Thyroid gland (tissue), 4 donors: ENCODE measurements at regions not wholly inside any gene's neighbourhood (a gene's known extent, or its start where the extent isn't known, plus 50 kb on each side); places are given as distances from the start of the nearest gene placed in this dataset.

Experiments
- DNase-seq, 2 donors: peaks; one replicate each; pipeline ENCODE4 v3.0.0-alpha.2; 2019
- H3K27ac ChIP-seq, 3 donors: fragments of 200-600 bp; sonication (generic); 1 replicate in 2 of 3; 2 replicates in 1 of 3; pipeline ENCODE4 v1.5.1; 2016 to 2019; ENCODE audit warnings: mild to moderate bottlenecking in 1 of 3, moderate library complexity in 1 of 3
- H3K27me3 ChIP-seq: fragments of 200-600 bp; sonication (generic); one replicate; pipeline ENCODE4 v1.5.1; 2019
- H3K36me3 ChIP-seq, 2 donors: fragments of 200-600 bp; sonication (generic); one replicate each; pipeline ENCODE4 v1.5.1; 2016 to 2019
- H3K4me1 ChIP-seq, 2 donors: fragments of 200-600 bp; sonication (generic); one replicate each; pipeline ENCODE4 v1.5.1; 2017 to 2019
- H3K4me3 ChIP-seq, 3 donors: fragments of 200-600 bp; sonication (generic); replicated peaks in 1 of 3; 1 replicate in 2 of 3; 2 replicates in 1 of 3; pipeline ENCODE4 v1.5.1; 2016; ENCODE audit warnings: mild to moderate bottlenecking in 1 of 3
- H3K9me3 ChIP-seq: fragments of 200-600 bp; sonication (generic); one replicate; pipeline ENCODE4 v1.5.1; 2017
- POLR2A ChIP-seq, 2 donors: fragments of 450-650 bp; IDR thresholded peaks; one replicate each; pipeline ENCODE4 v1.6.1; 2017; ENCODE audit warnings: antibody characterized with exemption in 2 of 2, mild to moderate bottlenecking in 2 of 2, moderate library complexity in 1 of 2
- WGBS, 2 donors: methylation state at CpG; one replicate each; pipeline ENCODE4 v1.1.5; 2017; 5-methylcytosine and 5-hydroxymethylcytosine counted together
- intact Hi-C: fragments of 100-400 bp; cut with DNase I; formaldehyde crosslinking; loops from one replicate; pipeline ENCODE4 v1.15.1; 2023
- TF ChIP-seq, protein P1 (sequence below), 6 experiments: fragments of 200-600 bp in 3 of 6; fragments of 450-650 bp in 3 of 6; sonication (generic) in 3 of 6; IDR thresholded peaks; one replicate each; pipeline ENCODE4 v1.5.1; 2016 to 2019; ENCODE audit warnings: antibody characterized with exemption in 6 of 6, mild to moderate bottlenecking in 2 of 6, inconsistent platforms in 1 of 6, moderate library complexity in 1 of 6

DNA sequence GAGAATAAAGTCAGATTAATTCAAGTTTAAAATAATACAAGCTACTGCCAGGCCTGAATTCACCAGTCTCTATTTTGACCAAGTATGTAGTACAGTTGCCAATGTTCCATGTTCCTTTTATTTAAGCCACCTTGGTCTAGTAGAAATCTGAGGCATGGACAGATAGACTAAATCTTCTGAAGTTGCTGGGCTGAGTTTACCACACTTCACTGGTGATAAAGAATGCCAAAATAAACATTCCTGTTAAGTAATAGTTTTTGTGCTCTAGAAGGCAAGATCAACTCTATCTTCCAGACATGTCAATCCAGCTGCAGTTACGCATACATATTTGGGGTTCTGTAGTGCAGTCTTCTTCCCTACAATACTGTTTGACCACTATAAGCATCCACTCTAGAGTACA, 83.9 kb upstream of the C11orf87 start:
- no peak for DNase-seq
- Histone ChIP-seq H3K9me3 (no peaks in the 10 kb centered on the region), H3K4me3 (no peak overlapping the region), H3K4me1 (no peaks in the 10 kb centered on the region), H3K27ac (no peak overlapping the region), H3K36me3 (no peaks in the 10 kb centered on the region), H3K27me3 (no peaks in the 10 kb centered on the region)
- intact Hi-C loops = no loop called here
- TF ChIP-seq, protein P1, sequence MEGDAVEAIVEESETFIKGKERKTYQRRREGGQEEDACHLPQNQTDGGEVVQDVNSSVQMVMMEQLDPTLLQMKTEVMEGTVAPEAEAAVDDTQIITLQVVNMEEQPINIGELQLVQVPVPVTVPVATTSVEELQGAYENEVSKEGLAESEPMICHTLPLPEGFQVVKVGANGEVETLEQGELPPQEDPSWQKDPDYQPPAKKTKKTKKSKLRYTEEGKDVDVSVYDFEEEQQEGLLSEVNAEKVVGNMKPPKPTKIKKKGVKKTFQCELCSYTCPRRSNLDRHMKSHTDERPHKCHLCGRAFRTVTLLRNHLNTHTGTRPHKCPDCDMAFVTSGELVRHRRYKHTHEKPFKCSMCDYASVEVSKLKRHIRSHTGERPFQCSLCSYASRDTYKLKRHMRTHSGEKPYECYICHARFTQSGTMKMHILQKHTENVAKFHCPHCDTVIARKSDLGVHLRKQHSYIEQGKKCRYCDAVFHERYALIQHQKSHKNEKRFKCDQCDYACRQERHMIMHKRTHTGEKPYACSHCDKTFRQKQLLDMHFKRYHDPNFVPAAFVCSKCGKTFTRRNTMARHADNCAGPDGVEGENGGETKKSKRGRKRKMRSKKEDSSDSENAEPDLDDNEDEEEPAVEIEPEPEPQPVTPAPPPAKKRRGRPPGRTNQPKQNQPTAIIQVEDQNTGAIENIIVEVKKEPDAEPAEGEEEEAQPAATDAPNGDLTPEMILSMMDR (IDR thresholded peaks at IDR 0.05) = no peak
- no peak for TF ChIP-seq POLR2A (IDR thresholded peaks at IDR 0.05)
- 69 to 71% methylated on average over 1 of the region's 1 CpG for WGBS, 2 donors

DNA sequence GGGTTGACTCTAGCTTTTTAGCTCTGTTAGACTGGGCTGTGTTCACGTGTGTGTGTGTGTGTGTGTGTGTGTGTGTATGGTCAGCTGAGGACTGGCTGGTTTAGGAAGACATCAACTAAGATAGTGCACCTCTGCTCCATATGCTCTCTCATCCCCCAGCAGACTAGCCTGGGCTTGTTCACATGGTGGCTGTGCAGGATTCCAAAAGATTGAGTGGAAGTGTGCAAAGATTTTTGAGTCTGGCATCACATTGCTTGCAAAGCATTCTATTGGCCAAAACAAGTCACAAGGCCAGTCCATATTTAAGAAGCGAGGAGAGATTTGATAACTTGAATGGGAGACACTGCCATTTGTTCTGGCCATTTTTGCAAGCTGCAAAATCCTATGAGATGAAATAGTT, 79.7 kb upstream of the C11orf87 start:
- no peak overlapping the region for H3K4me3 ChIP-seq
- no peak for TF ChIP-seq POLR2A (IDR thresholded peaks at IDR 0.05)
- TF ChIP-seq, protein P1 (IDR thresholded peaks at IDR 0.05) = no peak
- H3K27ac ChIP-seq = no peak overlapping the region
- no peaks in the 10 kb centered on the region for H3K4me1 ChIP-seq
- 75 to 86% methylated on average over 2 of the region's 2 CpGs for WGBS, 2 donors
- H3K9me3 ChIP-seq = no peaks in the 10 kb centered on the region
- intact Hi-C loops = no loop called here
- DNase-seq = no peak
- no peaks in the 10 kb centered on the region for H3K27me3 ChIP-seq
- no peaks in the 10 kb centered on the region for H3K36me3 ChIP-seq

DNA sequence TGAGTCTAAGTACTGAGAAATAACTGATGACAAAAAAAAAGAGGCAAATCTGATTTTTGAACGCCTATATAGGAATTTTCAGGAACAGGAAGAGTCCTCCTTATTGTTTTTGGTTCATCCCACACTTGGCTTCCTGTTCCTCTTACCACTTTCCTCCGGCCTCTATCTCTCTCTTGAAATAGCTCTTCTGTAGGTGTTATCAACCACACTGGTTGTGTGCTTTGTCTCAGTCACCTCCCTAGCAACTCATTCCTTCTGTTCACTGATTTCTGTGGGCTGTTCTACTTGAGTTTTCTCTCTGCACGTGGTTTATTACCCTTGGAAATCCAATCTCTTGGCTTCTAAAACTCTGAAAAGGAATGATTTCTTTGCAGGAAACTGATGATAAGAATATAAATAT, 78.7 kb upstream of the C11orf87 start:
- intact Hi-C loops = no loop called here
- Histone ChIP-seq H3K27ac (no peak overlapping the region), H3K9me3 (no peaks in the 10 kb centered on the region), H3K4me1 (no peaks in the 10 kb centered on the region), H3K27me3 (no peaks in the 10 kb centered on the region), H3K36me3 (no peaks in the 10 kb centered on the region), H3K4me3 (no peak overlapping the region)
- DNase-seq = no peak
- WGBS, 2 donors = 54 to 59% methylated on average over 3 of the region's 3 CpGs
- TF ChIP-seq, protein P1 (IDR thresholded peaks at IDR 0.05) = no peak
- no peak for TF ChIP-seq POLR2A (IDR thresholded peaks at IDR 0.05)

DNA sequence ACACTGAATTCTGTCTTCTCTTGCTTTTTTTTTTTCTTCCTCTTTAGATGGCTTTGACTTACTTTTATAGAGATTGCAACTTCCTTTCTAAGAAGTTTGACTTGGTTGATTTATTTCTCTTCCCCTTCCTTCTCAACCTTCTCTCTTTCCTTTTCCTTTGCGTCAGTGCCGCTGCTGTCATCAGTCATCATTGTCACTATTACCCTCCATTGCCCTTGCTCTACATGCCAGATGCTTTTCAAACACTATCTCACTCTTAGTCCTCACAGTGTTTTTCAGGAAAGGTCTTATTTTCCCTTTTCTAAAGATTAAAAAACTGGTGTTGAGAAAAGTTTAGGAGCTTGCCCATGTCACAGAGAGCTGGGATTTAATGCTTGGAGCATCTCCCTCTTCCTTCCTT, 74.7 kb upstream of the C11orf87 start:
- no peak overlapping the region for H3K4me3 ChIP-seq
- TF ChIP-seq, protein P1 (IDR thresholded peaks at IDR 0.05) = no peak
- no peak for TF ChIP-seq POLR2A (IDR thresholded peaks at IDR 0.05)
- WGBS, 2 donors = 61 to 77% methylated on average over 2 of the region's 2 CpGs
- intact Hi-C loops = no loop called here
- H3K9me3 ChIP-seq = no peaks in the 10 kb centered on the region
- no peaks in the 10 kb centered on the region for H3K27me3 ChIP-seq
- H3K27ac ChIP-seq = no peak overlapping the region
- DNase-seq = no peak
- H3K4me1 ChIP-seq = no peaks in the 10 kb centered on the region
- no peaks in the 10 kb centered on the region for H3K36me3 ChIP-seq

DNA sequence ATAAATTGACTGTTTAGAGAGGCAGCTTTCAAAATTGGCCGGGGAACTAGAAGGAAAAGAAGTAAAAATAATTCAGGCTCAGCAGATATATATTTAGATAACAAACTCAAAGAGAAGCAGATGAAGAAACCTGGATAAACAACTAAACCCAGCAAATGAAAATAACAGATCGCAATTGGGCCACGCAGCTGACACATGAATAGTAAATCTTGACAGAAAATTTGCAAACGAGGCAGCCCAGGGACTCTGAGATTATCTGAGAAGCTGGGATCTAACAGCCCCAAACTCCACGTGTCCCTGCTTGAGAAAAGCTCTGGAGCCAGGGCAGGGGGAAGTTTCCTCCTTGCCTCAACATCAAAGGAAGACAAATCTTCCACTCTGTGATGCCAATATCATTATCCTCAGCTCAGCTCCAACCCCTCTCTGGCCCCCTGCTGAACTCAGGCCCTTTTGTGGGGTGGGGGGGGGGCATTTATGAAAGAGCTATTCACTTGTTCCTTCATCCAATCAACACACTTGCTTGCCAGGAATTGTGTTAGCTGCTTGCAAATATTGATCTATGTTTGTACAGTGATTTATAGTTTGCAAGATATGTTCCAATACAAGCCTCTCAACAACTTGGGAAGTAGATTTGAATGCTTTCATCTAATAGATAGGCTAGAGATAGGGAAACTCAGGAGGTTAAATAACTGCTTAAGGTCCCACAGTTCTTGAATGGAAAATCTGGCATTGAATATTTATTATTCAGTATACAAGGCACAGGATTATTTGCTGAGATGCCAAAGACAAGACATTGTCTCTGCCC, 72.5 kb upstream of the C11orf87 start:
- Histone ChIP-seq H3K4me3 (no peak overlapping the region), H3K9me3 (no peaks in the 10 kb centered on the region), H3K36me3 (no peaks in the 10 kb centered on the region), H3K27me3 (no peaks in the 10 kb centered on the region), H3K4me1 (no peaks in the 10 kb centered on the region), H3K27ac (no peak overlapping the region)
- WGBS, 2 donors = 39 to 44% methylated on average over 5 of the region's 5 CpGs
- DNase-seq = no peak
- TF ChIP-seq, protein P1 (IDR thresholded peaks at IDR 0.05) = no peak
- no peak for TF ChIP-seq POLR2A (IDR thresholded peaks at IDR 0.05)
- intact Hi-C loops = no loop called here
